ENCODE measurements at regions not wholly inside any gene's neighbourhood (a gene's known extent, or its start where the extent isn't known, plus 50 kb on each side); places are given as distances from the start of the nearest gene placed in this dataset.

DNA sequence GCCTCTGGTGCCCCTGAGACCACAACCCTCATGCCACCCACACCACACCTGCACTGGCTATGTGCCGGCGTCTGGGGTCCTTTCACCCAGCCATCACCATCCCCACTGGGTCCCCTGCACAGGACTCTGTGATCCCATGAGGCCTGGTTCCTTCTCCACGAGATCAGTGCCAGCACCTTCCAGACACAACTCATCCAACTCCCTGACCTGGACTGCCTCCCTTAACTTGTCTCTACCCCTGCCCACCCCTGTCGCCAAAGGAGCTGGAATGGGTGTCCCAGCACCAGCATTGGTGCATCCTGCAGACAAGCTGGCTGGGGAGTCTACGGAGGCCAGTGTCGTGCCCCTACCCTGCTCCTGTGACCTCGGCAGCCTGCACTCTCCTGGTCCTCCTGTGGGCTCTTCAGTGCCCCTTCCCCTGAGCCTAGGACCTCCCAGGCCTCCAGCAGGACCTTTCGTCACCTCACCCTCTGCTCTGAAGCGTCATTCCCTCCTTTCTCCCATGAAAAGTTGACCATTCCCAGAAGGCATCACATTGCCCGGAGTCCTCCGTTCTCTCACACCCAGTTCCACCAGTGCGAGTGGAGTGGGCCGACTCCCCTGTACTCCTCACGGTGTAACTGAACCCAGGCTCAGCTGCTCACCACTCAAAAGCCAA, 87.7 kb downstream of the NSUN2 start:
- H3K9me3 ChIP-seq: no peaks in the 10 kb centered on the region
- ATAC-seq: no peak
- H3K4me3 ChIP-seq: no peak overlapping the region
- WGBS (ENCODE audit: insufficient coverage, low coverage, low lambda C conversion rate, missing lambda C conversion rate): 65% methylated on average over 8 of the region's 14 CpGs
- no peaks in the 10 kb centered on the region for H3K27me3 ChIP-seq
- TF ChIP-seq POLR2A (IDR thresholded peaks at IDR 0.05) (no peak), CTCF (IDR thresholded peaks at IDR 0.05) (no peak)
- DNase-seq: no peak
- no peaks in the 10 kb centered on the region for H3K4me1 ChIP-seq
- H3K36me3 ChIP-seq: no peaks in the 10 kb centered on the region
- H3K27ac ChIP-seq: no peak overlapping the region
- intact Hi-C loops (cut with DNase I): loop anchor here in 1 of 2 donors (10.0 kb wide), 1 partner anchor 660 kb away; no protein-coding TSS in a partner anchor

DNA sequence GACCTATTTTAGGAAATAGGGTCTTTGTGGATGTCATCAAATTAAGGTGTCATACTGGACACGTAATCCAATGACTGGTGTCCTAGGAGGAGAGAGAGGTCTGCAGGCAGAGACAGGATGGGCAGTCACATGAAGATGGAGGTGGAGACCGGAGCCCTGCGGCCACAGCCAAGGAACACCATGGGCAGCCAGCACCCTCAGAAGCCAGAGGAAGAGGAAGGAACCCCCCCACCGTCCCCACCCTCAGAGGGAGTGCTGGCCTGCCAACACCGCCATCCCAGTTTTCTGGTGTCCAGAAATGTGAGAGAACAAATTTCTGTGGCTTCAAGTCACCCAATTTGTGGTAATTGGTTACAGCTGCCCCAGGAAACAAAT, 88.3 kb downstream of the NSUN2 start:
- TF ChIP-seq POLR2A (IDR thresholded peaks at IDR 0.05) (no peak), CTCF (IDR thresholded peaks at IDR 0.05) (no peak)
- 75% methylated on average over 5 of the region's 5 CpGs for WGBS (ENCODE audit: insufficient coverage, low coverage, low lambda C conversion rate, missing lambda C conversion rate)
- ATAC-seq (no peak), DNase-seq (no peak)
- intact Hi-C loops (cut with DNase I): loop anchor here in 1 of 2 donors (10.0 kb wide), 1 partner anchor 660 kb away; no protein-coding TSS in a partner anchor
- H3K27me3 ChIP-seq: no peaks in the 10 kb centered on the region
- no peak overlapping the region for H3K27ac ChIP-seq
- H3K4me1 ChIP-seq: no peaks in the 10 kb centered on the region
- H3K36me3 ChIP-seq: no peaks in the 10 kb centered on the region
- H3K4me3 ChIP-seq: no peak overlapping the region
- H3K9me3 ChIP-seq: no peaks in the 10 kb centered on the region
